ENCODE measurements at regions not wholly inside any gene's neighbourhood (a gene's known extent, or its start where the extent isn't known, plus 50 kb on each side); places are given as distances from the start of the nearest gene placed in this dataset.

DNA sequence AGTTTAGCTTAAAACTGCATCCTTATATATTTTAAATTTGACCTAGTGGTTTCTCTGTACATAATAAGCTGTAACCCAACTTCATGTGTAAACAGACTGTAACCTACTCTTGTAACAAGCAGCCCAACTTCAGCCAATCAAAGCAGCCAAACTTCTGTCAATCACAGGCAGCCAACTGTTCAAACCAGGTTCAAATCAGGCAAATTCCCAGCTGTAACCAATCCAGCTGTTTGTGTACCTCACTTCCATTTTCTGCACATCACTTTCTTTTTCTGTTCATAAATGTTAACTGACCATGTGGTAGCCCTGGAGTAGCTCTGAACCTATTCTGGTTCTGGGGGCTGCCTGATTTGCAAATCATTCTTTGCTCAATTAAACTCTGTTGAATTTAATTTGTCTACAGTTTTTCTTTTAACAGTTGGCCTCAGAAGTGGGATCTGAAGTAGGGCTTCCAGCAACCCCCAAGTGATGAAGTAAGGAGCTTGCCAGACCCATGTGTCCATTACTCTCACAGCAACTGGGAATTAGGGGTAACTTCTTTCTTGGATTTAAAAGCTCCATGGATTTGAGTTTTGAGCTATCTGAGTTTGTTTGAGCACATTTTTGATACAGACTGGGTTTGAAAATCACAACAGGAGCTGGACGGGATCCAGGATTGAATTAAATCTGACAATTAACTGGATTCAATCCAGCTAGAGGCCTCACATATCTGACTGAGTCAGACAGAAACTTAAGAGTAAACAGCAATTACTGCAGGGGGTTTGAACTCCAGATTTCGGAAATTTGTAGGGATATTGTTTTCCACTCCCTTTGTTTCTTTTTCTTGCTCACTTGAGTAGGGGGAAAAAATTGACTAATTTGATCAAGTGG lies 1569.7 kb upstream of the SLC39A10 start:
- H4K20me1 ChIP-seq (ENCODE audit: insufficient read depth, poor library complexity, severe bottlenecking): no peaks in the 10 kb centered on the region
- no peak overlapping the region for H3K27ac ChIP-seq
- H3K4me1 ChIP-seq (ENCODE audit: insufficient read depth): no peaks in the 10 kb centered on the region
- no peak overlapping the region for H2AFZ ChIP-seq
- no peak for TF ChIP-seq EZH2phosphoT487 (IDR thresholded peaks at IDR 0.05; ENCODE audit: low read depth, severe bottlenecking, unreplicated experiment)
- TF ChIP-seq EZH2 (IDR thresholded peaks at IDR 0.05; ENCODE audit: borderline replicate concordance): no peak
- TF ChIP-seq, protein P1, sequence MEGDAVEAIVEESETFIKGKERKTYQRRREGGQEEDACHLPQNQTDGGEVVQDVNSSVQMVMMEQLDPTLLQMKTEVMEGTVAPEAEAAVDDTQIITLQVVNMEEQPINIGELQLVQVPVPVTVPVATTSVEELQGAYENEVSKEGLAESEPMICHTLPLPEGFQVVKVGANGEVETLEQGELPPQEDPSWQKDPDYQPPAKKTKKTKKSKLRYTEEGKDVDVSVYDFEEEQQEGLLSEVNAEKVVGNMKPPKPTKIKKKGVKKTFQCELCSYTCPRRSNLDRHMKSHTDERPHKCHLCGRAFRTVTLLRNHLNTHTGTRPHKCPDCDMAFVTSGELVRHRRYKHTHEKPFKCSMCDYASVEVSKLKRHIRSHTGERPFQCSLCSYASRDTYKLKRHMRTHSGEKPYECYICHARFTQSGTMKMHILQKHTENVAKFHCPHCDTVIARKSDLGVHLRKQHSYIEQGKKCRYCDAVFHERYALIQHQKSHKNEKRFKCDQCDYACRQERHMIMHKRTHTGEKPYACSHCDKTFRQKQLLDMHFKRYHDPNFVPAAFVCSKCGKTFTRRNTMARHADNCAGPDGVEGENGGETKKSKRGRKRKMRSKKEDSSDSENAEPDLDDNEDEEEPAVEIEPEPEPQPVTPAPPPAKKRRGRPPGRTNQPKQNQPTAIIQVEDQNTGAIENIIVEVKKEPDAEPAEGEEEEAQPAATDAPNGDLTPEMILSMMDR (IDR thresholded peaks at IDR 0.05; ENCODE audit: poor library complexity): no peak
- no peaks in the 10 kb centered on the region for H3K9me3 ChIP-seq (ENCODE audit: low read depth)
- no peaks in the 10 kb centered on the region for H3K27me3 ChIP-seq
- H3K9me2 ChIP-seq (replicated peaks; ENCODE audit: insufficient read depth): no peaks in the 10 kb centered on the region
- no peak overlapping the region for H3K4me3 ChIP-seq
- no peak for DNase-seq (ENCODE audit: low spot score)
- H3K79me2 ChIP-seq: no peaks in the 10 kb centered on the region
- H3K4me2 ChIP-seq: no peak overlapping the region
- no peaks in the 10 kb centered on the region for H3K36me3 ChIP-seq (replicated peaks; ENCODE audit: insufficient read depth, low read depth)
- 73% methylated on average over 2 of the region's 2 CpGs for WGBS (ENCODE audit: low lambda C conversion rate, missing lambda C conversion rate)

DNA sequence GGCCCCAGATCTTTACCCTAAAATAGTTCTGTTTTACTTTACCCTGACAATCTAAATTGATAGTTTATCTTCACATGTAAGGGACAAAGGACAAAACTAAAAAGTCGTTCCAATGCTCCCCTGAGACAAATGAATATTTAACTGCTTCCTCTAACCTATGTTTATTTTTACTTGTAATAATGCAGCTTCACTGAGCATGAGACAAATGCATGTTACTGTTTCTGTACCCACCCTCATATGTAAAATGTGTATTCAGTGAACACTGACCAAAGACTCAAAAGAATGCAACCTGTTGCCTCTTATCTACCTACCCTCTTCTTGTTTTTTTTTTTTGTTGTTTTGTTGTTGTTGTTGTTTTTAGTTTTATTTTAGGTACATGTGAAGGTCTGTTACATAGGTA lies 1570.9 kb upstream of the SLC39A10 start:
- H3K9me2 ChIP-seq (replicated peaks; ENCODE audit: insufficient read depth): no peaks in the 10 kb centered on the region
- H3K4me3 ChIP-seq: no peak overlapping the region
- DNase-seq (ENCODE audit: low spot score): no peak
- H3K79me2 ChIP-seq: no peaks in the 10 kb centered on the region
- H3K27me3 ChIP-seq: no peaks in the 10 kb centered on the region
- 23% methylated on average over 1 of the region's 1 CpG for WGBS (ENCODE audit: low lambda C conversion rate, missing lambda C conversion rate)
- no peak overlapping the region for H2AFZ ChIP-seq
- TF ChIP-seq, protein P1 (IDR thresholded peaks at IDR 0.05; ENCODE audit: poor library complexity): no peak
- TF ChIP-seq EZH2 (IDR thresholded peaks at IDR 0.05; ENCODE audit: borderline replicate concordance) (no peak), EZH2phosphoT487 (IDR thresholded peaks at IDR 0.05; ENCODE audit: low read depth, severe bottlenecking, unreplicated experiment) (no peak)
- H4K20me1 ChIP-seq (ENCODE audit: insufficient read depth, poor library complexity, severe bottlenecking): no peaks in the 10 kb centered on the region
- H3K9me3 ChIP-seq (ENCODE audit: low read depth): no peaks in the 10 kb centered on the region
- no peak overlapping the region for H3K4me2 ChIP-seq
- H3K36me3 ChIP-seq (replicated peaks; ENCODE audit: insufficient read depth, low read depth): no peaks in the 10 kb centered on the region
- H3K4me1 ChIP-seq (ENCODE audit: insufficient read depth): no peaks in the 10 kb centered on the region
- no peak overlapping the region for H3K27ac ChIP-seq

DNA sequence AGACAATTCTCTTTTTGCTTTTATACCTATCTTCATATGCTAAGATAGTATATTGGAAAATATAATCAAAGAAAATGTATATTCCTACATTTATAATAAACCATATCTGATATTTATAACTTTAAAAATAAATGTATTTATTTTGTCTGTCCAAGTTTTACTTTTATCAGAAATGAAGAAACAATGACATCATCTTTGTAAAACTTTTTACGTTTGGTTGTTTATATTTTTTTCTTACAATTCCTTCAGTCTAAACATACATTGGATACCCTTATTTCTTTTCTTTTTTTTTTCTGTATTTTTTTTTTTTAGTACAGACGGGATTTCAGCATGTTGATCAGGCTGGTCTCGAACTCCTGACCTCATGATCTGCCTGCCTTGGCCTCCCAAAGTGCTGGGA lies 1577.0 kb upstream of the SLC39A10 start:
- Histone ChIP-seq H3K36me3 (replicated peaks; ENCODE audit: insufficient read depth, low read depth) (no peaks in the 10 kb centered on the region), H3K79me2 (no peaks in the 10 kb centered on the region), H3K27me3 (no peaks in the 10 kb centered on the region), H3K27ac (no peak overlapping the region), H3K9me3 (ENCODE audit: low read depth) (no peaks in the 10 kb centered on the region), H2AFZ (no peak overlapping the region), H3K4me3 (no peak overlapping the region), H3K4me1 (ENCODE audit: insufficient read depth) (no peaks in the 10 kb centered on the region), H4K20me1 (ENCODE audit: insufficient read depth, poor library complexity, severe bottlenecking) (no peaks in the 10 kb centered on the region), H3K4me2 (no peak overlapping the region), H3K9me2 (replicated peaks; ENCODE audit: insufficient read depth) (no peaks in the 10 kb centered on the region)
- no peak for TF ChIP-seq EZH2phosphoT487 (IDR thresholded peaks at IDR 0.05; ENCODE audit: low read depth, severe bottlenecking, unreplicated experiment)
- TF ChIP-seq EZH2 (IDR thresholded peaks at IDR 0.05; ENCODE audit: borderline replicate concordance): no peak
- TF ChIP-seq, protein P1 (IDR thresholded peaks at IDR 0.05; ENCODE audit: poor library complexity): no peak
- WGBS (ENCODE audit: low lambda C conversion rate, missing lambda C conversion rate): 76% methylated on average over 3 of the region's 3 CpGs
- DNase-seq (ENCODE audit: low spot score): no peak

Data from hepatocyte (in vitro differentiated cells).